ENCODE measurements at regions not wholly inside any gene's neighbourhood (a gene's known extent, or its start where the extent isn't known, plus 50 kb on each side); places are given as distances from the start of the nearest gene placed in this dataset.
A peak's percentile ranks its signal among the peaks of the same experiment; 100 is the strongest.
"Not testable (repeated sequence)": the region's sequence is repeated elsewhere in the genome, so short reads cannot be mapped to it uniquely, and the experiment has no call there.

DNA sequence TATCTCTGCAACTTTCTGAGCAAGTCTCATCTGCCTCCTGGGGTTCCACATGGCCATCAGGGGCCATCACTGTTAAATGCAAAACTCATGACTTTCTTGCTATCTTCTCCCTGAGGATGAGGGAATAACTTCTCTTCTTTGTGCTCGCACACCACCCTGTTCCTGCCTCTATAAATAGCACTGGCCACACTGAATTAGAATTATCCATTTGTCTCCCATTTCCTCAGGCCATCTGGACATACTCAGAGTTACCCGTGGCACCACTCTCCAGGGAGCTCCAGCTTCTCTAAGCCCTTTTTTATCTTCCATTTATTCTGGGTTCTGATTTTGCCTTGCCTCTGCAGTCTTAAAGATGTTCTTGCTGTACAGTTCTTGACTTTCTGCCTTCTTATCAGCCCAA, 72.8 kb upstream of the ECI2 start:
- no peak for DNase-seq (ENCODE audit: low spot score in 2 of 2)

GRCh38 chr6:4203642-4204417, 68.5 kb upstream of the ECI2 start:
- intact Hi-C loops (cut with DNase I; ENCODE audit: low total_unique reads); DNase-seq (ENCODE audit: low spot score in 2 of 2); H3K4me3 ChIP-seq (ENCODE audit: low read depth, poor library complexity, severe bottlenecking): not testable (repeated sequence)
- WGBS, 2 donors = 95 to 97% methylated on average over 21 of the region's 21 CpGs

More for the DNA sequence above, 72.8 kb upstream of the ECI2 start:
- H3K4me3 ChIP-seq (ENCODE audit: low read depth, poor library complexity, severe bottlenecking) = no peak overlapping the region
- intact Hi-C loops (cut with DNase I; ENCODE audit: low total_unique reads) = no loop called here
- 67 to 73% methylated on average over 2 of the region's 2 CpGs for WGBS, 2 donors
- TF ChIP-seq CTCF (IDR thresholded peaks at IDR 0.05) = no peak
- TF ChIP-seq POLR2A (IDR thresholded peaks at IDR 0.05) = no peak

- intact Hi-C loops (cut with DNase I; ENCODE audit: low total_unique reads) = no loop called here
- 89 to 98% methylated on average over 3 of the region's 3 CpGs for WGBS, 2 donors
- TF ChIP-seq CTCF (IDR thresholded peaks at IDR 0.05) (no peak), POLR2A (IDR thresholded peaks at IDR 0.05) (no peak)
- H3K4me3 ChIP-seq (ENCODE audit: low read depth, poor library complexity, severe bottlenecking) = no peak overlapping the region
- DNase-seq (ENCODE audit: low spot score in 2 of 2) = peak in 1 of 2 donors; percentile 43
Observed at GRCh38 chr6:4192627-4193026, 57.3 kb upstream of the ECI2 start.

GRCh38 chr6:4192173-4192572, 56.8 kb upstream of the ECI2 start:
- DNase-seq (ENCODE audit: low spot score in 2 of 2) = peak in 1 of 2 donors; percentile 66
- TF ChIP-seq CTCF (IDR thresholded peaks at IDR 0.05) = no peak
- no peak for TF ChIP-seq POLR2A (IDR thresholded peaks at IDR 0.05)
- intact Hi-C loops (cut with DNase I; ENCODE audit: low total_unique reads) = no loop called here
- 71 to 80% methylated on average over 1 of the region's 1 CpG for WGBS, 2 donors
- no peak overlapping the region for H3K4me3 ChIP-seq (ENCODE audit: low read depth, poor library complexity, severe bottlenecking)

DNA sequence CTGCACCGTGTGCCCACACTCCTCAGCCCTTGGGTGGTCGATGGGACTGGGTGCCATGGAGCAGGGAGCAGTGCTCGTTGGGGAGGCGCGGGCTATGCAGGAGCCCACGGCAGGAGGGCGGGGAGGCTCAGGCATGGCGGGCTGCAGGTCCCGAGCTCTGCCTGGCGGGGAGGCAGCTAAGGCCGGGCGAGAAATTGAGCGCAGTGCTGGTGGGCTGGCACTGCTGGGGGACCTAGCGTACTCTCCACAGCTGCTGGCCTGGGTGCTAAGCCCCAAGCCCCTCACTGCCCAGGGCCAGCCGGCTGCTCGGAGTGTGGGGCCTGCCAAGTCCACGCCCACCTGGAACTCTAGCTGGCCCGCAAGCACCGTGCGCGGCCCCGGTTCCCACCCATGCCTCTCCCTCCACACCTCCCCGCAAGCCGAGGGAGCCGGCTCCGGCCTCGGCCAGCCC, 55.9 kb upstream of the ECI2 start:
- intact Hi-C loops (cut with DNase I; ENCODE audit: low total_unique reads) = no loop called here
- DNase-seq (ENCODE audit: low spot score in 2 of 2) = peak in 1 of 2 donors; percentile 72
- WGBS, 2 donors = 93 to 96% methylated on average over 18 to 26 of the region's 27 CpGs
- no peak overlapping the region for H3K4me3 ChIP-seq (ENCODE audit: low read depth, poor library complexity, severe bottlenecking)
- TF ChIP-seq CTCF (IDR thresholded peaks at IDR 0.05) (no peak), POLR2A (IDR thresholded peaks at IDR 0.05) (no peak)

GRCh38 chr6:4189249-4189648, 53.9 kb upstream of the ECI2 start:
- intact Hi-C loops (cut with DNase I; ENCODE audit: low total_unique reads) = no loop called here
- 89% methylated on average over 10 of the region's 10 CpGs for WGBS, 2 donors
- no peak for DNase-seq (ENCODE audit: low spot score in 2 of 2)
- no peak overlapping the region for H3K4me3 ChIP-seq (ENCODE audit: low read depth, poor library complexity, severe bottlenecking)
- TF ChIP-seq POLR2A (IDR thresholded peaks at IDR 0.05) (no peak), CTCF (IDR thresholded peaks at IDR 0.05) (no peak)

All from lower leg skin (tissue), 4 donors.